ENCODE measurements at regions not wholly inside any gene's neighbourhood (a gene's known extent, or its start where the extent isn't known, plus 50 kb on each side); places are given as distances from the start of the nearest gene placed in this dataset.

GRCh38 chr4:84239278-84239845 is 259.7 kb downstream of the NKX6-1 start:
- intact Hi-C loops (cut with DNase I), result no loop called here
- no peak for TF ChIP-seq CTCF (IDR thresholded peaks at IDR 0.05; ENCODE audit: borderline replicate concordance, extremely low read depth, insufficient read depth)
- H3K9me3 ChIP-seq (ENCODE audit: control insufficient read depth in 2 of 3, insufficient read depth in 1 of 3, low read length in 3 of 3), result no peaks in the 10 kb centered on the region
- no peaks in the 10 kb centered on the region for H3K36me3 ChIP-seq (ENCODE audit: control insufficient read depth in 2 of 3, insufficient read depth in 3 of 3, low read length in 3 of 3)
- no peaks in the 10 kb centered on the region for H3K4me1 ChIP-seq (ENCODE audit: control insufficient read depth in 2 of 3, insufficient read depth in 2 of 3, low read depth in 1 of 3, low read length in 3 of 3)
- H3K4me3 ChIP-seq (ENCODE audit: low read length in 3 of 3), result no peak overlapping the region
- no peaks in the 10 kb centered on the region for H3K27me3 ChIP-seq (ENCODE audit: control insufficient read depth, insufficient read depth, low read length)
- H3K27ac ChIP-seq (ENCODE audit: low read depth in 2 of 2, low read length in 2 of 2), result no peak overlapping the region
- no peak overlapping the region for H3K9ac ChIP-seq (ENCODE audit: low read length in 3 of 3)
- FAIRE-seq, result no peak
- no peak for DNase-seq

- FAIRE-seq, result no peak
- Histone ChIP-seq H3K9me3 (ENCODE audit: control insufficient read depth in 2 of 3, insufficient read depth in 1 of 3, low read length in 3 of 3) (no peaks in the 10 kb centered on the region), H3K27ac (ENCODE audit: low read depth in 2 of 2, low read length in 2 of 2) (no peak overlapping the region), H3K9ac (ENCODE audit: low read length in 3 of 3) (no peak overlapping the region), H3K27me3 (ENCODE audit: control insufficient read depth, insufficient read depth, low read length) (no peaks in the 10 kb centered on the region), H3K4me3 (ENCODE audit: low read length in 3 of 3) (no peak overlapping the region), H3K36me3 (ENCODE audit: control insufficient read depth in 2 of 3, insufficient read depth in 3 of 3, low read length in 3 of 3) (no peaks in the 10 kb centered on the region), H3K4me1 (ENCODE audit: control insufficient read depth in 2 of 3, insufficient read depth in 2 of 3, low read depth in 1 of 3, low read length in 3 of 3) (no peaks in the 10 kb centered on the region)
- TF ChIP-seq CTCF (IDR thresholded peaks at IDR 0.05; ENCODE audit: borderline replicate concordance, extremely low read depth, insufficient read depth), result no peak
- peak in 1 of 5 donors; percentile 50 for DNase-seq
- intact Hi-C loops (cut with DNase I), result no loop called here
Observed at GRCh38 chr4:84238247-84239090, 260.6 kb downstream of the NKX6-1 start.

- no peak for FAIRE-seq
- no peak for DNase-seq
- H3K4me1 ChIP-seq (ENCODE audit: control insufficient read depth in 2 of 3, insufficient read depth in 2 of 3, low read depth in 1 of 3, low read length in 3 of 3), result no peaks in the 10 kb centered on the region
- H3K4me3 ChIP-seq (ENCODE audit: low read length in 3 of 3), result no peak overlapping the region
- H3K36me3 ChIP-seq (ENCODE audit: control insufficient read depth in 2 of 3, insufficient read depth in 3 of 3, low read length in 3 of 3), result no peaks in the 10 kb centered on the region
- H3K27ac ChIP-seq (ENCODE audit: low read depth in 2 of 2, low read length in 2 of 2), result no peak overlapping the region
- no peak overlapping the region for H3K9ac ChIP-seq (ENCODE audit: low read length in 3 of 3)
- no peak for TF ChIP-seq CTCF (IDR thresholded peaks at IDR 0.05; ENCODE audit: borderline replicate concordance, extremely low read depth, insufficient read depth)
- no peaks in the 10 kb centered on the region for H3K27me3 ChIP-seq (ENCODE audit: control insufficient read depth, insufficient read depth, low read length)
- no peaks in the 10 kb centered on the region for H3K9me3 ChIP-seq (ENCODE audit: control insufficient read depth in 2 of 3, insufficient read depth in 1 of 3, low read length in 3 of 3)
- intact Hi-C loops (cut with DNase I), result no loop called here
Observed at GRCh38 chr4:84237008-84237407, 262.1 kb downstream of the NKX6-1 start.
